GM12872 (cell line): ENCODE measurements at regions not wholly inside any gene's neighbourhood (a gene's known extent, or its start where the extent isn't known, plus 50 kb on each side); places are given as distances from the start of the nearest gene placed in this dataset.

Source experiments
- TF ChIP-seq, protein P1 (sequence below): IDR thresholded peaks from 3 replicates; pipeline ENCODE4 v1.5.1; 2011; ENCODE audit warnings: low read depth, mild to moderate bottlenecking, low read length, moderate library complexity; ENCODE audit not compliant: insufficient read depth

- TF ChIP-seq, protein P1, sequence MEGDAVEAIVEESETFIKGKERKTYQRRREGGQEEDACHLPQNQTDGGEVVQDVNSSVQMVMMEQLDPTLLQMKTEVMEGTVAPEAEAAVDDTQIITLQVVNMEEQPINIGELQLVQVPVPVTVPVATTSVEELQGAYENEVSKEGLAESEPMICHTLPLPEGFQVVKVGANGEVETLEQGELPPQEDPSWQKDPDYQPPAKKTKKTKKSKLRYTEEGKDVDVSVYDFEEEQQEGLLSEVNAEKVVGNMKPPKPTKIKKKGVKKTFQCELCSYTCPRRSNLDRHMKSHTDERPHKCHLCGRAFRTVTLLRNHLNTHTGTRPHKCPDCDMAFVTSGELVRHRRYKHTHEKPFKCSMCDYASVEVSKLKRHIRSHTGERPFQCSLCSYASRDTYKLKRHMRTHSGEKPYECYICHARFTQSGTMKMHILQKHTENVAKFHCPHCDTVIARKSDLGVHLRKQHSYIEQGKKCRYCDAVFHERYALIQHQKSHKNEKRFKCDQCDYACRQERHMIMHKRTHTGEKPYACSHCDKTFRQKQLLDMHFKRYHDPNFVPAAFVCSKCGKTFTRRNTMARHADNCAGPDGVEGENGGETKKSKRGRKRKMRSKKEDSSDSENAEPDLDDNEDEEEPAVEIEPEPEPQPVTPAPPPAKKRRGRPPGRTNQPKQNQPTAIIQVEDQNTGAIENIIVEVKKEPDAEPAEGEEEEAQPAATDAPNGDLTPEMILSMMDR = no peak
Measured at GRCh38 chr6:94260765-94261164, 841.4 kb upstream of the EPHA7 start.

DNA sequence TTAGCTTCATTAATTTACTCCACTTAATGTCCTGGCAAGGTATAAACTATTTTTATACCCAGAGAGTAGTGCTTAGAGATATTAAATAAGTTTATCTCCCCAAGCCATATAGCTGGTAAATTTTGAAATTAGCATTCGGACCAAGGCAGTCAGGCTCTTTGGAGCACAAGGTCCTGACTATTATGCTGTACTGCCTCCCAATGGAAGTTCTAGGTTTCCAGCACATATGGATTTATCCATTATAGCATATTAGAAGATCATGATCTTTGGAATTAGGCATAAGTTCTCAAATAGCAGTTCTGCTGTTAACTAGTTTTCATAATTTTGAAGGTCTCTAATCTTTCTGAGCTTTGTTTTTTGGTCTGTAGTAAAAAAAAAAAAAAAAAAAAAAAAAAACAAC lies 835.3 kb upstream of the EPHA7 start:
- TF ChIP-seq, protein P1 = no peak

- TF ChIP-seq, protein P1 = no peak
Measured at GRCh38 chr6:94251878-94252277, 832.5 kb upstream of the EPHA7 start.

GRCh38 chr6:94245395-94245794 lies 826.0 kb upstream of the EPHA7 start:
- TF ChIP-seq, protein P1 = no peak

DNA sequence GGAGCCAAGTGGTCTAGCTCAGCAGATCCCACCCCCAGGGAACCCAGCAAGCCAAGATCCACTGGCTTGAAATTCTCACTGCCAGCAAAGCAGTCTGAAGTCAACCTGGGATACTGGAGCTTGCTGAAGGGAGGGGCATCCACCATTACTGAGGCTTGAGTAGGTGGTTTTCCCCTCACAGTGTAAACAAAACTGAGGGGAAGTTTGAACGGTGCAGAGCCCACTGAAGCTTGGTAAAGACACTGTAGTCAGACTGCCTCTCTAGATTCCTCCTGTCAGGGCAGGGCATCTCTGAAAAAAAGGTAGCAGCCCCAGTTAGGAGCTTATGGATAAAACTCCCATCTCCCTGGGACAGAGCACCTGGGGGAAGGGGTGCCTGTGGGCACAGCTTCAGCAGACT lies 819.5 kb upstream of the EPHA7 start:
- TF ChIP-seq, protein P1 = no peak

- TF ChIP-seq, protein P1 = no peak
Measured at GRCh38 chr6:94227741-94228140, 808.4 kb upstream of the EPHA7 start.

DNA sequence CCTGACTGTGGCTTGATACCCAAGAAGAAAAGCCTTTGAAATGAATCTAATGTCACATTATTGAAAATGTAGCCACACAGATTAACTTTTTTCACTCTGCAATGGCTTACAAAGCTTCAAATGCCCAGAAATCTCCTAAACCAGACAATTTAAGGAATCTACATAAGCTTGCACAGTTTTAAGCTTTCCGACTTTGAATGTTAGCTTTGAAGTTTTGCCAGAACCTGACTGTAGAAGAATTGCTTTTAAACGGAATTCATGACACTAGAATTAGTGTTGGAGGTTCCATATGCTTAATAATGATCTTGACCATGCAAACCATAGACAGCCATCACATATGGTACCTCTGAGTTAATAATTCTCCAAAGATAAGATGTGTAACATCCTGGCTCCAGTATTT lies 798.5 kb upstream of the EPHA7 start:
- TF ChIP-seq, protein P1 = no peak

GRCh38 chr6:94215552-94215951 lies 796.2 kb upstream of the EPHA7 start:
- TF ChIP-seq, protein P1 = no peak
